Tibial artery (tissue), 4 donors: ENCODE measurements at regions not wholly inside any gene's neighbourhood (a gene's known extent, or its start where the extent isn't known, plus 50 kb on each side); places are given as distances from the start of the nearest gene placed in this dataset.

ENCODE experiments used
- DNase-seq, 2 donors: peaks; one replicate each; pipeline ENCODE4 v3.0.0-alpha.2; 2019
- H3K27ac ChIP-seq, 2 donors: fragments of 200-600 bp; sonication (generic) in 1 of 2; 1 replicate in 1 of 2; 2 replicates in 1 of 2; pipeline ENCODE4 v1.5.1; 2018 to 2019; ENCODE audit warnings: mild to moderate bottlenecking in 1 of 2
- H3K27me3 ChIP-seq, 2 donors: fragments of 200-600 bp; sonication (generic) in 1 of 2; one replicate each; pipeline versions ENCODE4 v1.5.1 to v1.6.0; 2016 to 2019
- H3K36me3 ChIP-seq, 3 donors: fragments of 200-600 bp; sonication (generic) in 2 of 3; one replicate each; pipeline ENCODE4 v1.5.1; 2016 to 2019; ENCODE audit warnings: mild to moderate bottlenecking in 2 of 3
- H3K4me1 ChIP-seq, 4 donors: fragments of 200-600 bp; sonication (generic) in 2 of 4; 1 replicate in 3 of 4; 2 replicates in 1 of 4; pipeline ENCODE4 v1.5.1; 2016 to 2019
- H3K4me3 ChIP-seq, 2 donors: fragments of 200-600 bp; sonication (generic) in 1 of 2; 1 replicate in 1 of 2; 2 replicates in 1 of 2; pipeline ENCODE4 v1.5.1; 2018 to 2019; ENCODE audit warnings: mild to moderate bottlenecking in 2 of 2
- H3K9me3 ChIP-seq, 3 donors: fragments of 200-600 bp; sonication (generic) in 1 of 3; one replicate each; pipeline ENCODE4 v1.5.1; 2016 to 2019
- CTCF ChIP-seq, 2 experiments: fragments of 200-600 bp in 1 of 2; fragments of 450-650 bp in 1 of 2; IDR thresholded peaks; one replicate each; pipeline ENCODE4 v1.5.1; 2017 to 2019; ENCODE audit warnings: antibody characterized with exemption in 2 of 2, mild to moderate bottlenecking in 1 of 2, moderate library complexity in 1 of 2
- intact Hi-C: fragments of 100-400 bp; cut with DNase I; formaldehyde crosslinking; loops from one replicate; pipeline ENCODE4 v1.15.0; 2023; ENCODE audit warnings: low total_unique reads

- no peak for TF ChIP-seq CTCF (IDR thresholded peaks at IDR 0.05)
- H3K4me3 ChIP-seq: no peak overlapping the region
- H3K27ac ChIP-seq: peak overlapping the region in 1 of 2 donors; percentile 45
- H3K9me3 ChIP-seq: no peaks in the 10 kb centered on the region
- H3K36me3 ChIP-seq: no peaks in the 10 kb centered on the region
- no peaks in the 10 kb centered on the region for H3K27me3 ChIP-seq
- DNase-seq: no peak
- H3K4me1 ChIP-seq: peaks cover 0 to 38% (median 7%) of the 10 kb centered on the region in 4 donors
- intact Hi-C loops: no loop called here
Measured at GRCh38 chr2:41724465-41724864, 323.4 kb upstream of the PKDCC start.

- intact Hi-C loops: no loop called here
- TF ChIP-seq CTCF (IDR thresholded peaks at IDR 0.05): no peak
- no peaks in the 10 kb centered on the region for H3K9me3 ChIP-seq
Measured at GRCh38 chr2:41725901-41726300, 321.9 kb upstream of the PKDCC start.

GRCh38 chr2:41726364-41726763 is 321.5 kb upstream of the PKDCC start:
- TF ChIP-seq CTCF (IDR thresholded peaks at IDR 0.05): no peak
- no peak overlapping the region for H3K4me3 ChIP-seq
- no peak overlapping the region for H3K27ac ChIP-seq
- intact Hi-C loops: no loop called here
- no peaks in the 10 kb centered on the region for H3K9me3 ChIP-seq
- no peak for DNase-seq
- H3K36me3 ChIP-seq: no peaks in the 10 kb centered on the region
- no peaks in the 10 kb centered on the region for H3K27me3 ChIP-seq
- peaks cover 0 to 29% (median 7%) of the 10 kb centered on the region in 4 donors for H3K4me1 ChIP-seq

More at GRCh38 chr2:41725901-41726300, 321.9 kb upstream of the PKDCC start:
- Histone ChIP-seq H3K27ac (no peak overlapping the region), H3K27me3 (no peaks in the 10 kb centered on the region), H3K4me3 (no peak overlapping the region), H3K36me3 (no peaks in the 10 kb centered on the region), H3K4me1 (peaks cover 0 to 33% (median 7%) of the 10 kb centered on the region in 4 donors)
- DNase-seq: no peak

- H3K9me3 ChIP-seq: no peaks in the 10 kb centered on the region
- TF ChIP-seq CTCF (IDR thresholded peaks at IDR 0.05): no peak
- peaks cover 0 to 21% (median 5%) of the 10 kb centered on the region in 4 donors for H3K4me1 ChIP-seq
- no peak overlapping the region for H3K27ac ChIP-seq
- intact Hi-C loops: no loop called here
- no peaks in the 10 kb centered on the region for H3K36me3 ChIP-seq
- H3K4me3 ChIP-seq: no peak overlapping the region
- H3K27me3 ChIP-seq: no peaks in the 10 kb centered on the region
- DNase-seq: no peak
Measured at GRCh38 chr2:41727152-41727551, 320.7 kb upstream of the PKDCC start.

GRCh38 chr2:41727711-41728110 is 320.1 kb upstream of the PKDCC start:
- DNase-seq: no peak
- H3K9me3 ChIP-seq: no peaks in the 10 kb centered on the region
- TF ChIP-seq CTCF (IDR thresholded peaks at IDR 0.05): no peak
- intact Hi-C loops: no loop called here
- H3K4me1 ChIP-seq: peaks cover 0 to 15% (median 3%) of the 10 kb centered on the region in 4 donors
- H3K4me3 ChIP-seq: no peak overlapping the region
- no peaks in the 10 kb centered on the region for H3K36me3 ChIP-seq
- H3K27ac ChIP-seq: no peak overlapping the region
- no peaks in the 10 kb centered on the region for H3K27me3 ChIP-seq

- H3K4me3 ChIP-seq: no peak overlapping the region
- TF ChIP-seq CTCF (IDR thresholded peaks at IDR 0.05): no peak
- H3K9me3 ChIP-seq: no peaks in the 10 kb centered on the region
- H3K4me1 ChIP-seq: peaks cover 0 to 4% (median 0%) of the 10 kb centered on the region in 4 donors
- no peaks in the 10 kb centered on the region for H3K36me3 ChIP-seq
- no peaks in the 10 kb centered on the region for H3K27me3 ChIP-seq
- no peak for DNase-seq
- intact Hi-C loops: no loop called here
- no peak overlapping the region for H3K27ac ChIP-seq
Measured at GRCh38 chr2:41728788-41729338, 319.0 kb upstream of the PKDCC start.
